GM21360 (cell line): ENCODE measurements at regions not wholly inside any gene's neighbourhood (a gene's known extent, or its start where the extent isn't known, plus 50 kb on each side); places are given as distances from the start of the nearest gene placed in this dataset.

Experiments used
- ATAC-seq: cut with Tn5 transposase; IDR thresholded peaks from one replicate; pipeline ENCODE4 v1.9.1; 2021; ENCODE audit warnings: mild to moderate bottlenecking, moderate library complexity; ENCODE audit not compliant: unreplicated experiment

- ATAC-seq, result no peak
Observed at GRCh38 chr5:144103611-144104485, 66.6 kb downstream of the YIPF5 start.

- ATAC-seq, result no peak
Observed at GRCh38 chr5:144105371-144105770, 65.1 kb downstream of the YIPF5 start.

- ATAC-seq, result no peak
Observed at GRCh38 chr5:144108131-144108530, 62.3 kb downstream of the YIPF5 start.
